ENCODE measurements at regions not wholly inside any gene's neighbourhood (a gene's known extent, or its start where the extent isn't known, plus 50 kb on each side); places are given as distances from the start of the nearest gene placed in this dataset.

- no peak for DNase-seq
These were observed 54.7 kb downstream of the IRX3 start for GRCh38 chr16:54231919-54232318.

DNA sequence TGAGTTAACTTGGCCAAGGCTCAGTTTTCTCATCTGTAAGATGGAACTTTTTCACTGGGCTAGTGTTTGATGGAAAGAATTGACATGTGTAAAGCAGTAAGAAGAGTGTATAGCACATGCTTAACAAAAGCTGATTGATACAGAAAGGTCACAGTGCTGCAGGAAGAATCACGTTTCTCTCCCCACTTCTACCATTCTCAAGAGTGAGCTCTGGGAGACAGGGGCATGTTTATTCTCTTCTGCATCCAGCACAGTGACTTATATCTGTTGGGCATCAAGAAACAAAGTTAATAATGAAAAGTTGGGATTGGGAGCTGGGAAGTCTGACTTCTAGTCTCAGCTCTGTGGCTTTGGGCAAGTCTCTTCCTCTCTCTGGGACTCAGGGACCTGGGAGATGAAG is 55.3 kb downstream of the IRX3 start:
- no peak for DNase-seq

DNA sequence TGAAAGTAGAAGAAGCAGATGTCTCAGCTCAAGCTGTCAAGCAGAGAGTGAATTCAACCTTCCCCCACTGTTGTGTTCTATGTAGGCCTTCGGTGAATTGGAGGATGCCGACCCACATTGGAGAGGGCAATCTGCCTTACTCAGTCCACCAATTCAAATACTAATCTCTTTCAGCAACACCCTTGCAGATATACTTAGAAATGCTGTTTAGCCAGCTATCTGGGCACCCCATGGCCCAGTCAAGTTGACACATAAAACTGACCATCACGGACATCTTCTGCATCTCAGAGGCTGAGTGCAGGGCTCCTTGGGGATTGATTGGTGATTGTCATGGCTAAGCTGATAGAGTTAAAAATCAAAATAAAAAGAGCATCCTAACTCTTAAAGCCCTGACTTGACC is 58.3 kb downstream of the IRX3 start:
- DNase-seq = no peak

- no peak for DNase-seq
These were observed 60.1 kb downstream of the IRX3 start for GRCh38 chr16:54226296-54227010.

DNA sequence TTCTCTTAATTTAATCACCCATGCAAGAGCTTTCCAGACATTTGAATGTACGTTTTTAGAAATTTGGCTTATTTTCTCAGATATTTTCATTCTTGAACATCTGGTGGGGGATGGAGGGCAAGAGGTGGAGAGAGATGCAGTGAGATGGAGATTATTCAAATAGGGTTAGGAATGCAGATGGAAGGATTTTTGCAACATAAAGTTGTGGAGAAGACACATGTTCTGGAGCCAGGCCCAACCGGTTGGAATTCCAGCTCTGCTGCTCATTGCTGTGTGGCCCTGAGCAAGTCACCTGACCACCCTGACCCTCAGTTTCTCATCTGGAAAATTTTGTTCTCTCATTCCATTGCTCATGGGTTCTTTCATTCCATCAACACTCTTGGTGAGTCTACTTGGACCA is 66.9 kb downstream of the IRX3 start:
- DNase-seq = no peak

DNA sequence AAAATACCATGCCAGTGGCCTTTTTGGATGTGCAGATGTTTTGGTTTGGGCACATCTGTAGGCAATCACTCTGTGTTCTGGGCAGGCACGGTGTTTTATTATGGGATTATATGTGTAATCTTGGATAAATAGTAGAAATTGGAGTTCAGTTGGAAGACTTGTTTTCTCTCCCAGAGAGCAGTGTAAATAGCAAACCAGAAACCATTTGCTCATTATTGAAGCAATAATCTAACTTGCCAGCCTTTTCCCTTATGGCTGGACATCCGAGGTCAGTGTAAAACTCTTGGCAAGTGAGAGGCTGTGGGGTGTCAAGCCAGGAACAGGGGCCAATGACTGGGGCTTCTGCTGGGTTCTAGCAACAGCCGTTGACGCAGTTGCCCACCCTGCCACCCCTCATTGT is 69.9 kb downstream of the IRX3 start:
- no peak for DNase-seq

DNA sequence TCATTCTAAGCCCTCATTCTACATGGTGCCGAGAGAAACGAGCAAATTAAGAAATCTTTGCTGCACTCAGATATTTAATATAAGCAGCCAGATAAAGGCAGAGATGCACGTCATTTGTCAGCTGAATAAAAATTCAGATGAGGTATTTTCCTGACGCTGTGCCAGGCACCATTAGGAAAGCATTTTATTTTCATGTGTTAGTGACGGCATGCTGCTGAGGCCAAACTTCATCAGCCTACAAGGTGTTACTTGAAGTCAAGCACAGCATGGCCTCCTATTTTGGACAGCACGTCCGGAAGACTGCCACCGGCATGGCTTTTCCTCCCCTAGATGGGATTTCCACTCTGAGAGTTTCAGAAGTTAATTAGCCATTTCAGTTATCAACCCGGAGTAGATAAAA is 70.3 kb downstream of the IRX3 start:
- peak; percentile 62 for DNase-seq

DNA sequence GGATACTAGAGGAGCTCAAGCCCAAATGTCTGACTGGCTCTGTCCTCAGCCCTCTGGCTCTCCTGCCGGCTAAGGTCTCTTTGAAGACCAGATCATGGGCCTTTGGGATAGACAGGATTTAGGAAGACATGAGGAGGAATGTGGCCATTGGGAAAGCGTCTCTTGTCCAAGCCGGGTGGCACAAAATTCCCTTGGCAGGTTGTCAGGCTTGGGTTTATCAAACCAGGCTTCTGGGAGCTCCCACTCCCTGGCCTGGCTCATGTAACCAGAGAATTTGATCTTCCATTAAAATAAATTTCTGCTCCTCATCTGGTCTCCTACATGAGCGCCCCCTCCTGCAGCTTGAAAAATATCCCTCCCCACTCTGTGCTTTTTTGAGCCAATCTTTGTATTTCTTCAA is 71.1 kb downstream of the IRX3 start:
- no peak for DNase-seq

DNA sequence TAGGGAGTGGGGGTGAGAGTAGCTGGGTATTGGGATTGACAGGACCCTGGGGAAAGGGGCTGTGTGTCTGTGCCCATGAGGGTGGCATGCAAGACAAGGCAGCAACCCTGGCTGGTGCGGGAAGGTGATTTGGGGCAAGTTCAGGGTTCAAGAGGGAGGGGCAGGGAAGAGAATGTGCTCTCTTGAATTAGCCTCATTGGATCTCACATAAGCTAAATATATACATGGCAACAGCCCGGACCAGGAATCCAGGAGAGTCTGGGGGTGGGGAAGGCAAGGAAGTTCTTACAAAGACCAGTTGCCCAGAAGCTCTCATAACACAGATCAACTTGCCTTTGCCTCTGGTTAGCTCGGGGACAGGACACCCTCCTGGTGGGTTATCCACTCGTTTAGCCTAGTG is 73.3 kb downstream of the IRX3 start:
- DNase-seq = no peak

DNA sequence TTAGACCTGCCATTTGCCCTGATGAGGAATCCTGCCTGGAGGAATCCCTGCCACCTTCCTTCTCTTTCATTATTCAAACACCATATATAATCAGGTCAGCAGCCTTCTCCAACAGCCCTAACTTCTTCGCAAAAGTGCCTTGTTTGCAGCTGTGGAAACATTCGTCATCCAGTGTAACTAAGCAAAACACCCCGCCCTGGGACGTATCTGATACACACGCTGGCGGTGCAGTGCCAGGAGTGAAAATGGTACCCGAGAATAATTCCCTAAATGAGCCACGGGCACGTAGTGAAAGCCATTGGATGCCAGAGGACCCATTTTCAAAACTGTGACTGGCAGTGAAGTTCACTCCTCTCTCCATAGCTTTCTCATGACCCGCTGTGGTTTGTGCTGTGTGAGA is 73.7 kb downstream of the IRX3 start:
- DNase-seq = no peak

- no peak for DNase-seq
These were observed 75.4 kb downstream of the IRX3 start for GRCh38 chr16:54211203-54211602.

- DNase-seq = no peak
These were observed 76.0 kb downstream of the IRX3 start for GRCh38 chr16:54210452-54211125.

- DNase-seq = no peak
These were observed 78.3 kb downstream of the IRX3 start for GRCh38 chr16:54208237-54208636.

DNA sequence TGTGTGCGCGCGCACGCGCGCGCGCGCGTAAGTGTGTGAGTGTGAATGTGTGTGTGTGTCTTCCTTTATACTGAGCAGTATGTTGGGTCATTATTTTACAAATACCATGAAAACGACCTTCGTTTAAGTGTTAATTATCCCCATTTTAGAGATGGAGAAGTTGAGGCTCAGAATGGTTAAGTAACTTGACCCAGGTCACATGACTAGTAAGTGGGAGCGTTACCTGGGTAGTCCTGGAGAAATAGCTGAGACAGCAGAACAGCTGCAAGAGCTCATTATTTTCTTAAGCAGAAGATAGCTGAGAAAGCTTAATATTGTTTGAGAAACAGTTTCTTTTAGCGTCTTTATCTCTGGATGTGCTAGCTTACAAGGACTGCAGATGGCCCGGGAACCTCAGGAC is 78.8 kb downstream of the IRX3 start:
- DNase-seq = no peak

DNA sequence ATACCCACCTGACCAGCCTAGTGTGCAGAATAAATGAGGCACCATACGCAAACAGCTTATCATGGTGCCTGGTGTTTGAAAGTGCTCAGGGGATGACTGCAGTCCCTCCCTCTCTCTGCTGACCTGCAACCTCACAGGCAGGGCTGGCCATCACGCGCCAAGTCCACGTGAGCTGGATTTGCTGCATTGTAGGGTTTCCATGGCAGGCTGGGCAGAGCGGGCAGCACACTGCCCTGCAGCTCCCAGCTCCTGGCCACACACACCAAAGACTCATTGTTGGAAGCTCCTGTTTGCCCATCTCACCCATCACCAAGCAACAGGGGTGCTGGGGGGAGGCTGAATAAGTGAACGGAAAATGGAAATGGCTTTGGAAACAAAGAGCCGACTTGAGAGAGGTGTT is 81.8 kb downstream of the IRX3 start:
- no peak for DNase-seq

GRCh38 chr16:54203851-54204505 is 82.6 kb downstream of the IRX3 start:
- no peak for DNase-seq

DNA sequence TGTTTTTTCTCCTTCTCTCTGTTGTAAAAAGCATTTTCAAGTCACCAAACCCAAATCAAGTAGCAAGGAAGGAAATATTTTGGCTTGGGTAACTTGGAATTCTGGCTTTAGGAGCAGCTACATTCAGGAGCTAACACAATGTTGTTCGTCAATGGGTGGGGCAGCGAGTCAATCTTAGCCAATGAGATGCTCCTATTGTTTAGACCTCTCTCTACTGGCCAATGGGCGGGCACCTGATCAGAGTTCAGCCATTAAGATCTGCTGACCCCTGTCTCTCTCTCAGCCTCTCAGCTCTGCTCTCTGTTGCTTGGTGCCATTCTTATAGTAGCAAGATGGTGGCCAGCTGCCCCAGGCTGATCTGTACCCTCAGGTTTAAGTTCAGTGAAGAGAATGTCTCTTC is 83.2 kb downstream of the IRX3 start:
- no peak for DNase-seq
